ENCODE measurements at regions not wholly inside any gene's neighbourhood (a gene's known extent, or its start where the extent isn't known, plus 50 kb on each side); places are given as distances from the start of the nearest gene placed in this dataset.

DNA sequence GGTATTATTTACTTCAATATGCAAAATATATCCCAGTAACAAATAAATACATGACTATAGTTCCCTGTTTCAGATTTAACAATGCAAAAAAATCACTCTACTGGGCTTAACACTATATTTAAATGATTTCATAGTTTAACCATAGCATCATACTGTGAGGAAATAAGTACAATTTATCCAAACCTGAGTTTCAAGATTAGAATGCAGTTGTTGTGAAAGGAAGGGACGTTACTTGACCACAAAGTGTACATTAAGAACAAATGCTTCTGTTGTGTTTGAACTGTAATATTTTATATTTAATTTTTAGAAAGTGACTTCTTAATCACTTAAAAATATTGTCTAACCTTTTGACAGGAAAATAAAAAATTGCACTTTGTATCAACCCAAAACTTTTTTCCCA lies 1747.9 kb upstream of the SPRY2 start:
- TF ChIP-seq, protein P1, sequence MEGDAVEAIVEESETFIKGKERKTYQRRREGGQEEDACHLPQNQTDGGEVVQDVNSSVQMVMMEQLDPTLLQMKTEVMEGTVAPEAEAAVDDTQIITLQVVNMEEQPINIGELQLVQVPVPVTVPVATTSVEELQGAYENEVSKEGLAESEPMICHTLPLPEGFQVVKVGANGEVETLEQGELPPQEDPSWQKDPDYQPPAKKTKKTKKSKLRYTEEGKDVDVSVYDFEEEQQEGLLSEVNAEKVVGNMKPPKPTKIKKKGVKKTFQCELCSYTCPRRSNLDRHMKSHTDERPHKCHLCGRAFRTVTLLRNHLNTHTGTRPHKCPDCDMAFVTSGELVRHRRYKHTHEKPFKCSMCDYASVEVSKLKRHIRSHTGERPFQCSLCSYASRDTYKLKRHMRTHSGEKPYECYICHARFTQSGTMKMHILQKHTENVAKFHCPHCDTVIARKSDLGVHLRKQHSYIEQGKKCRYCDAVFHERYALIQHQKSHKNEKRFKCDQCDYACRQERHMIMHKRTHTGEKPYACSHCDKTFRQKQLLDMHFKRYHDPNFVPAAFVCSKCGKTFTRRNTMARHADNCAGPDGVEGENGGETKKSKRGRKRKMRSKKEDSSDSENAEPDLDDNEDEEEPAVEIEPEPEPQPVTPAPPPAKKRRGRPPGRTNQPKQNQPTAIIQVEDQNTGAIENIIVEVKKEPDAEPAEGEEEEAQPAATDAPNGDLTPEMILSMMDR (conservative IDR thresholded peaks at IDR 0.05; ENCODE audit: low read depth, low read length), result no peak
- no peak for TF ChIP-seq EZH2 (IDR thresholded peaks at IDR 0.05; ENCODE audit: low read length, unreplicated experiment)
